Tibial nerve (tissue), 4 donors: ENCODE measurements at regions not wholly inside any gene's neighbourhood (a gene's known extent, or its start where the extent isn't known, plus 50 kb on each side); places are given as distances from the start of the nearest gene placed in this dataset.

Experiments used
- CTCF ChIP-seq, 5 experiments: fragments of 200-600 bp in 3 of 5; fragments of 450-650 bp in 2 of 5; sonication (generic) in 3 of 5; IDR thresholded peaks; one replicate each; pipeline ENCODE4 v1.5.1; 2016 to 2019; ENCODE audit warnings: antibody characterized with exemption in 5 of 5, mild to moderate bottlenecking in 3 of 5, moderate library complexity in 2 of 5
- EP300 ChIP-seq, 2 donors: sonication (generic); formaldehyde crosslinking; IDR thresholded peaks; one replicate each; pipeline ENCODE4 v1.6.1; 2017; ENCODE audit warnings: antibody characterized with exemption in 2 of 2, mild to moderate bottlenecking in 1 of 2

GRCh38 chr10:16011548-16011947 lies 151.2 kb upstream of the MINDY3 start:
- TF ChIP-seq EP300 (IDR thresholded peaks at IDR 0.05), result no peak
- no peak for TF ChIP-seq CTCF (IDR thresholded peaks at IDR 0.05)
